GM18520 (cell line): ENCODE measurements at regions not wholly inside any gene's neighbourhood (a gene's known extent, or its start where the extent isn't known, plus 50 kb on each side); places are given as distances from the start of the nearest gene placed in this dataset.
"Not testable (repeated sequence)": the region's sequence is repeated elsewhere in the genome, so short reads cannot be mapped to it uniquely, and the experiment has no call there.

ENCODE experiments used
- ATAC-seq: cut with Tn5 transposase; IDR thresholded peaks from one replicate; pipeline ENCODE4 v1.9.1; 2021; ENCODE audit not compliant: unreplicated experiment

- no peak for ATAC-seq
Observed at GRCh38 chr4:28834120-28834519, 1886.0 kb upstream of the PCDH7 start.

GRCh38 chr4:28835501-28835900 lies 1884.7 kb upstream of the PCDH7 start:
- ATAC-seq, result no peak

- ATAC-seq, result no peak
Observed at GRCh38 chr4:28842271-28842670, 1877.9 kb upstream of the PCDH7 start.

- no peak for ATAC-seq
Observed at GRCh38 chr4:28845158-28845557, 1875.0 kb upstream of the PCDH7 start.

GRCh38 chr4:28857028-28857427 lies 1863.1 kb upstream of the PCDH7 start:
- not testable (repeated sequence) for ATAC-seq

GRCh38 chr4:28868841-28869240 lies 1851.3 kb upstream of the PCDH7 start:
- ATAC-seq, result no peak

- ATAC-seq, result no peak
Observed at GRCh38 chr4:28879178-28879577, 1841.0 kb upstream of the PCDH7 start.

GRCh38 chr4:28879900-28880299 lies 1840.3 kb upstream of the PCDH7 start:
- no peak for ATAC-seq

- ATAC-seq, result no peak
Observed at GRCh38 chr4:28883211-28883610, 1837.0 kb upstream of the PCDH7 start.

GRCh38 chr4:28886934-28887333 lies 1833.2 kb upstream of the PCDH7 start:
- no peak for ATAC-seq

GRCh38 chr4:28890949-28891775 lies 1829.0 kb upstream of the PCDH7 start:
- ATAC-seq, result no peak

GRCh38 chr4:28913466-28913865 lies 1806.7 kb upstream of the PCDH7 start:
- ATAC-seq, result no peak

- no peak for ATAC-seq
Observed at GRCh38 chr4:28916585-28916984, 1803.6 kb upstream of the PCDH7 start.

GRCh38 chr4:28918871-28919270 lies 1801.3 kb upstream of the PCDH7 start:
- no peak for ATAC-seq

GRCh38 chr4:28921886-28922285 lies 1798.3 kb upstream of the PCDH7 start:
- no peak for ATAC-seq

- no peak for ATAC-seq
Observed at GRCh38 chr4:28926156-28926555, 1794.0 kb upstream of the PCDH7 start.

GRCh38 chr4:28942631-28943030 lies 1777.5 kb upstream of the PCDH7 start:
- ATAC-seq, result no peak

GRCh38 chr4:28947374-28947773 lies 1772.8 kb upstream of the PCDH7 start:
- ATAC-seq, result no peak

- ATAC-seq, result no peak
Observed at GRCh38 chr4:28948501-28948900, 1771.7 kb upstream of the PCDH7 start.

- ATAC-seq, result no peak
Observed at GRCh38 chr4:28966982-28967381, 1753.2 kb upstream of the PCDH7 start.

- no peak for ATAC-seq
Observed at GRCh38 chr4:28973587-28974350, 1746.4 kb upstream of the PCDH7 start.

- no peak for ATAC-seq
Observed at GRCh38 chr4:28976369-28976768, 1743.8 kb upstream of the PCDH7 start.
